Astrocyte of the spinal cord (primary cell): ENCODE measurements at regions not wholly inside any gene's neighbourhood (a gene's known extent, or its start where the extent isn't known, plus 50 kb on each side); places are given as distances from the start of the nearest gene placed in this dataset.
"Not testable (repeated sequence)": the region's sequence is repeated elsewhere in the genome, so short reads cannot be mapped to it uniquely, and the experiment has no call there.

Experiments used
- DNase-seq: peaks from one replicate; pipeline ENCODE4 v3.0.0; 2011; ENCODE audit warnings: low read depth, low spot score
- H3K4me3 ChIP-seq: 2 replicates; pipeline ENCODE4 v1.5.1; 2011; ENCODE audit warnings: low read depth, mild to moderate bottlenecking, low read length, moderate library complexity
- in situ Hi-C: cut with HindIII; loops from 2 replicates; pipeline ENCODE4 v1.10.0; 2017; ENCODE audit warnings: low sequenced_read_pairs
- TF ChIP-seq, protein P1 (sequence below): IDR thresholded peaks from 2 replicates; pipeline ENCODE4 v1.5.1; 2012; ENCODE audit warnings: low read depth, mild to moderate bottlenecking, low read length, inconsistent platforms

- in situ Hi-C loops = no loop called here
- H3K4me3 ChIP-seq = no peak overlapping the region
- no peak for DNase-seq
- TF ChIP-seq, protein P1, sequence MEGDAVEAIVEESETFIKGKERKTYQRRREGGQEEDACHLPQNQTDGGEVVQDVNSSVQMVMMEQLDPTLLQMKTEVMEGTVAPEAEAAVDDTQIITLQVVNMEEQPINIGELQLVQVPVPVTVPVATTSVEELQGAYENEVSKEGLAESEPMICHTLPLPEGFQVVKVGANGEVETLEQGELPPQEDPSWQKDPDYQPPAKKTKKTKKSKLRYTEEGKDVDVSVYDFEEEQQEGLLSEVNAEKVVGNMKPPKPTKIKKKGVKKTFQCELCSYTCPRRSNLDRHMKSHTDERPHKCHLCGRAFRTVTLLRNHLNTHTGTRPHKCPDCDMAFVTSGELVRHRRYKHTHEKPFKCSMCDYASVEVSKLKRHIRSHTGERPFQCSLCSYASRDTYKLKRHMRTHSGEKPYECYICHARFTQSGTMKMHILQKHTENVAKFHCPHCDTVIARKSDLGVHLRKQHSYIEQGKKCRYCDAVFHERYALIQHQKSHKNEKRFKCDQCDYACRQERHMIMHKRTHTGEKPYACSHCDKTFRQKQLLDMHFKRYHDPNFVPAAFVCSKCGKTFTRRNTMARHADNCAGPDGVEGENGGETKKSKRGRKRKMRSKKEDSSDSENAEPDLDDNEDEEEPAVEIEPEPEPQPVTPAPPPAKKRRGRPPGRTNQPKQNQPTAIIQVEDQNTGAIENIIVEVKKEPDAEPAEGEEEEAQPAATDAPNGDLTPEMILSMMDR = no peak
These were observed 116.3 kb downstream of the ZNF429 start for GRCh38 chr19:21621671-21622070.

GRCh38 chr19:21617740-21618339 is 112.4 kb downstream of the ZNF429 start:
- TF ChIP-seq, protein P1 = no peak
- in situ Hi-C loops = no loop called here
- no peak for DNase-seq
- H3K4me3 ChIP-seq = no peak overlapping the region

GRCh38 chr19:21614776-21615175 is 109.4 kb downstream of the ZNF429 start:
- H3K4me3 ChIP-seq, DNase-seq, in situ Hi-C loops: not testable (repeated sequence)

DNA sequence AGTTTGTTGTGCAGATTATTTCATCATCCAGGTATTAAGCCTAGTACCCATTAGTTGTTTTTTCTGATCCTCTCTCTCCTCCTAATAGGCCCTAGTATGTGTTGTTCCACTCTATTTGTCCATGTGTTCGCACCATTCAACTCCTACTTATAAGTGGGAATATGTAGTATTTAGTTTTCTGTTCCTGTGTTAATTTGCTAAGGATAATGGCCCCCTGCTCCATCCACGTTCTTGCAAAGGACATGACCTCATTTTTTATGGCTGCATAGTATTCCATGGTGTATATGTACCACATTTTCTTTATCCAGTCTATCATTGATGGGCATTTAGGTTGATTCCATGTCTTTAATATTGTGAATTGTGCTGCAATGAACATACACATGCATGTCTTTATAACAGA is 107.8 kb downstream of the ZNF429 start:
- DNase-seq = not testable (repeated sequence)

GRCh38 chr19:21612403-21612872 is 107.0 kb downstream of the ZNF429 start:
- TF ChIP-seq, protein P1 = no peak
- in situ Hi-C loops = no loop called here
- DNase-seq = no peak
- no peak overlapping the region for H3K4me3 ChIP-seq

More for the DNA sequence above, 107.8 kb downstream of the ZNF429 start:
- in situ Hi-C loops, H3K4me3 ChIP-seq: not testable (repeated sequence)

DNA sequence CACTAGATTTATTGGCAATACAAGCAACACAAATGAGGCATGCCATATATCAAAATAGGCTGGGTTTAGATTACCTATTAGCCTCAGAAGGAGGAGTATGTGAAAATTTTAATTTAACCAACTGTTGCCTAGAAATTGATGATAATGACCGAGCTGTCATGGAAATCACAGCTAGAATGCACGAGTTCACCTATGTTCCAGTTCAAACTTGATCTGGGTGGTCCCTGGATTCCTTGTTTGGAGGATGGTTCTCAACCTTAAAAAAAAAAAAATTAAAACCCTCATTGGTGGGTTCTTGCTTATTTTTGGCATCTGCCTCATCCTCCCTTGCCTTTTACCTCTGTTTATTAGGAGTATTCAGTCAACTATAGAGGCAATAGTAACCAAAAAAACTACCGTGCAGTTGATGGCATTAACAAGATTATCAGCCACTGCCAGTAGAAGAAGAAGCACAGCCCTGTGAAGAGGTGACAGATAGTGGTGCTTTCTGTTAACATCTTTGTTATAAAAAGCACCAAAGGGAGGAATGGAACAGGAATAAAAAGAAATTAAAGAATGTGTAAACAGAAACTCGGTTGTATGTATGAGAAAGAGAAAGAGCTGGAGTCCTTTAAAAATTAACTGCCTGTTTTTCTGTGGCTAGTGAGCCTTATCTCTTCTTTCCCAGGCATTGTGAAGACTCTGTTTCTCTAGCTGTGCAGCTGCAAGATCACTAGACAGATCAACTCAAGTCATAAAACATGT is 106.4 kb downstream of the ZNF429 start:
- no peak overlapping the region for H3K4me3 ChIP-seq
- in situ Hi-C loops = no loop called here

DNA sequence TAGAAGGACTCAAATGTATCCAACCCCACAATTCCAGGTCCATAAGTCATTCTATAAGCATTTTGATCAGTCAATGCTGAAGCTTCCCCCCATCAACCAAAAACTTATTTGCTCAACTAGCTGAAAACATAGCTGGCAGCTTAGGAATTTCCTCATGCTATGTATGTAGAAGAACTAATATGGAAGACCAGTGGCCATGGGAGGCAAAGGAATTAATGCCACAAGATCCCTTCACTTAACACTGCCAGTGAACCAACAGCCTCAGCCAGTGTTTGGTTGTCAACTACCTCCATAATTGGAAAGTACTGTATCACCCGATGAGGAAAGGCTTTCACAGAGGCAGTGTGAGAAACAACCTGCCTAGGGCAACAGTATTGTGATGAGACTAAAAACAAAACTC is 105.4 kb downstream of the ZNF429 start:
- TF ChIP-seq, protein P1 = no peak
- H3K4me3 ChIP-seq = no peak overlapping the region
- in situ Hi-C loops = no loop called here
- no peak for DNase-seq

More for the DNA sequence above, 106.4 kb downstream of the ZNF429 start:
- DNase-seq = no peak
- TF ChIP-seq, protein P1 = no peak
